HG03432 (cell line): ENCODE measurements at regions not wholly inside any gene's neighbourhood (a gene's known extent, or its start where the extent isn't known, plus 50 kb on each side); places are given as distances from the start of the nearest gene placed in this dataset.
"Not testable (repeated sequence)": the region's sequence is repeated elsewhere in the genome, so short reads cannot be mapped to it uniquely, and the experiment has no call there.

ENCODE experiments used
- ATAC-seq: cut with Tn5 transposase; IDR thresholded peaks from one replicate; pipeline ENCODE4 v1.9.1; 2021; ENCODE audit warnings: mild to moderate bottlenecking, moderate library complexity; ENCODE audit not compliant: unreplicated experiment

DNA sequence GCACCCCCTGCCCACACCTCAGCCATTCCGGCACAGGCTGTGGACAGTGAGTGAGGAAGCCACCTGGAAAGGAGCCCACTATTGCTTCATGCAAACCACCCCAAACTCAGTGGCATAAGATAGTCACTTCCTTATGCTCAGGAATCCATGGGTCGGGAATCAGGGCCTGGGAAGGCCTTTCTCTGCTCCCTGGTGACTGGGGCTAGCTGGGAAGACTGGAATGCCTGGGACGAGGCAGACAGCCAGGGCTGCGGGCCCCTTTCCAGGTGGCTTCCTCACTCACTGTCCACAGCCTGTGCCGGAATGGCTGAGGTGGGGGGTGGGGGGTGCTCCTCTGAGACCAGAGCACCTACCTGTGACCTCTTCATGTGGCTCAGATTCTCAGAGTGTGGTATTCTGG, 74.1 kb upstream of the GRB10 start:
- no peak for ATAC-seq

- ATAC-seq, result no peak
Measured at GRCh38 chr7:50856231-50856630, 73.5 kb upstream of the GRB10 start.

DNA sequence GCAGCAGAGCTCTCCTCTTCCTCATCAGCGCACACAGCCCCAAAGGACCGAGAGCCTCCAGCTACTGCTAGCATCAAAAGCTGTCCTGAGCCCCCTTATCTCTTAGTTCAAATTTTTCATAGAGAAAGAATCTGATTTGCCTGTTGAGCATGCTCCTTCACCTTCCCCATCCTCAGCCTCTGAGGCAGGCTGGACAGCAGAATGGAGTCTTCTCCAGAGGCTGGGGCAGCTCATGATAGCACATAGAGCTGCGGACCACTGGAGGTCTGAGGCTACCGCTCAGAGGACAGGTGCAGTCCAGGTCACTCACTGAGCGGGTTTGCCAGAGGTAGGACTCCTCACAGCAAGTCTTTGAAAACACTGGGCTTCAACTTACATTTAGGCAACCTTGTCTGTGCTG, 72.8 kb upstream of the GRB10 start:
- ATAC-seq, result no peak

DNA sequence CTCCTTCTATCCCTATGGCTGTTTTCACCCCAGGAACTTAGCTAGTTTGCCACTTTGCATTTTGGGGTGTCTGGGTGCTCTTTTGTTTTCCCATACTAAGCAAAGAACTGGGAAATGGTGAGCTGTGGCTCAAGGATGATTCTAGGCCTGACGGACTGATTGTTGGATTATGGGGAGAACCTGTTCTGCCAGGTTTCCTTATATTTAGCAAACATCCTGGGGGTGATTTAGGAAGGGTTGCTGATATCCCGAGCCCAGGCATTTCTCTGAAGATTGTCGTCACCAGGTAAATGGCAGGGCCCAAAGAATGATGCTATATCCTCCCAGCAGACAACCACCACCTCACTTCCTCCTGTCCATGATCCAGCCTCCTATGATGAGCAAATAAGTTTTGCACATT, 72.1 kb upstream of the GRB10 start:
- ATAC-seq, result no peak

- ATAC-seq, result no peak
Measured at GRCh38 chr7:50854247-50854646, 71.6 kb upstream of the GRB10 start.

DNA sequence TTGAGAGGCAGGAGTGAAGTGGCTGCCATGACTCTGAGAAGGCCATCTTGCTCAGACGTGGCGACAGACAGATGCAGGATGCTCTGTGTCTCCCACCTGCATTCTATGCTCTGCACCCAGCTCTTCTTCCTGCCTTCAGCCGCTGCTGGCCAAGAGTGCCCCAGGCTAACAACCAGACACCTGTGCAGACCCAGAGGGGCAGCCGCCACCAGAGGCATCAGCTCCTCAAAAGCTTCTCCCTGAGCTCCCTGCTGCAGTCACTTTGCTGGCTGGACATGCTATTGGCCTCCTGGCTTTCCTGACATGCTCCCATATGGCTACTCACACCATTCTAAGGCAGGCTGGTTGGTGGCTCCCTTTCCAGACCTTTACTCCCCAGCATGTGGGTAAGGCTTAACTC, 70.6 kb upstream of the GRB10 start:
- no peak for ATAC-seq

- ATAC-seq, result no peak
Measured at GRCh38 chr7:50852901-50853300, 70.2 kb upstream of the GRB10 start.

DNA sequence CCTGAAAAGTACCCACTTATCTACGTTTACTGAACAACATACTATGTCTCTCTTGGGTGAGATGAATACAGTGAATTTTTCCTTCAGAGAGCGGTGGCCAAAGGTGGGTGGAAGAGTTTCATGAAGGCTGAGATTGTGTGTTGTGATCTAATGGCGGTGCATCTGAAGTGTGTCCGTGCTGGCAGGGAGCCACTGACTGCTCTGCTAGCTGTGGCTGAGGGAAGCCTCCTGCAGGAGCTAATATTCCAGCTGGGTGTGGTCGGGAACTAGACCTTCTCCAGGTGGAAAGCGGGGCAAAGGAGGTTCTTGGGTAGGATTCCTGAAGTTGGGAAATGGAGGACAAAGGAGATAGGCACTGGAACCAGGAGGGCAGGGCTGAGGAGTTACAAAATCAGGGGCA, 69.2 kb upstream of the GRB10 start:
- ATAC-seq, result no peak

DNA sequence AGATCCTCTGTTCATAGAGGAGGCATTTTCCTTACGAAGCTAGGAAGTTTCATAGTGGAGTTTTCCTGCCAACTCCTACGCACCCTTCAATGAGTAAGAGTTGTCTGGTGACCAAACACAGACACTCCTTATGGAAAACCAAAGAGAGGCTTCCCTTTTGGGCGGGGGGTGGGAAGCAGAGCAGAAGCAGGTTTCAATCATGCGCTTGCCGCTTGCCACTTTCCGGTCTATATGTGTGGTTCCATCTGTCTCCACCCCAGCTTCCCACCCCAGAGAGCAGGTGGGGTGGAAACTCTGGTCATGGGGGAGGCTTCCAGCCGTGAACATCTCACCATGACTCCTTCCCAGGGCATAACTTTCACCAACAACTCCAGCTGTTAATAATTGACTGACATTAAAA, 68.8 kb upstream of the GRB10 start:
- no peak for ATAC-seq

- ATAC-seq, result no peak
Measured at GRCh38 chr7:50849991-50850390, 67.3 kb upstream of the GRB10 start.

- ATAC-seq, result no peak
Measured at GRCh38 chr7:50848203-50848602, 65.5 kb upstream of the GRB10 start.

- ATAC-seq, result not testable (repeated sequence)
Measured at GRCh38 chr7:50844861-50845260, 62.2 kb upstream of the GRB10 start.

- no peak for ATAC-seq
Measured at GRCh38 chr7:50842041-50842440, 59.3 kb upstream of the GRB10 start.

DNA sequence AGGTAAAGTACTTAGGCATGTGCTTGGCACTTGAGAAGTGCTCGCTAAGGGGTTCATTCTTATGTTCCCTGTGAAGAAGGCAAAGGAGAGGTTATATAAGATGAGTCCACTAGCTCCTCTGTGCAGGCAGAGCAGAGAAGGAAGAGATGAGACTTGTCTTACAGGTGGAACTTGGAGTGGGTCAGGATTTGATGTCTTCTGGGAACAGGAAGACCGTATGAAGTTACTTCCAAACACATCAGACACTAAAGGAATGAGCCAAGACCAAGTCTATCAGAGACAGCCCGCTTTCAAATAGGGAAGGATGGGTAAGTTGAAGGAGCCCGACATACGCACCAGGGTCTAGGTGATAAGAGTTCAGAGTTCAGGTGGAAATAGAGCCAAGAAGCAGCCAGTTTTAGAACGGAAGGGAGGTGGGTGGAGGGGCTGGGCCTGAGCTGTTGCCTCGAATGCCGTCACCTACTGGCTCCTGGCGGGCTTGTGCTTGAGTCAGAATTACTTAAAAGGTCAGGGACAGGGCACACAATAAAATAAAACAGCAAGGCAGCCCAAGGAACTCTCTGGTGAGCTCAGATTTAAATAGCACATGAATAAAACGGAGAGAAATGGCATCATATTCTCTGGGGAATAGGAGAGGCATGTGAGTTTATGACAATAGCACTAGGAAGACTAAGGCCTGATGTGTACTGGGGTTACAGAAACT, 56.1 kb upstream of the GRB10 start:
- no peak for ATAC-seq

GRCh38 chr7:50837965-50838364, 55.3 kb upstream of the GRB10 start:
- ATAC-seq, result no peak

GRCh38 chr7:50836646-50837045, 54.0 kb upstream of the GRB10 start:
- ATAC-seq, result no peak

GRCh38 chr7:50835156-50835555, 52.5 kb upstream of the GRB10 start:
- ATAC-seq, result no peak

GRCh38 chr7:50834679-50835078, 52.0 kb upstream of the GRB10 start:
- ATAC-seq, result no peak

- ATAC-seq, result no peak
Measured at GRCh38 chr7:50834031-50834535, 51.4 kb upstream of the GRB10 start.

DNA sequence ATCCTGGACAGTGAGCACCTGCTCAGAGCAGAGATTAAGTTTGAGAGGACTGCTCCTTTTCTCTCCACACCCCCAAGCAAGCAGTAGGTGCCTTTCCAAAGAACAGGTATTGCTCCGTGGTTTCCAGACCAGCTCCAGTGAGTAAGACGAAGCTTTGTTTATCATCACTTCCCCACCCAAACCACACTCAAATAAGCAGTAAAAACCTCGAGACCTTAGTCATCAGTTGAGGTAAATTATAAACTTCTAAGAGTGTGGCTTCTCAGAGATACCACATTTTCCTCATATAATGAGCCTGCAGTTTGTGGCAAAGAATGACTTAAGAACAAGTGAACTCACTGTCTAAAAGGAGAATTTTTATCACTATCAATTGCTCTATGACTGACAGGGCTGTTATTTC, 50.0 kb upstream of the GRB10 start:
- ATAC-seq, result no peak
